GM12801 (cell line): ENCODE measurements at regions not wholly inside any gene's neighbourhood (a gene's known extent, or its start where the extent isn't known, plus 50 kb on each side); places are given as distances from the start of the nearest gene placed in this dataset.

Source experiments
- TF ChIP-seq, protein P1 (sequence below): IDR thresholded peaks from one replicate; pipeline ENCODE4 v1.5.1; 2011; ENCODE audit warnings: control low read depth; ENCODE audit not compliant: insufficient read length; ENCODE audit errors: extremely low read depth

DNA sequence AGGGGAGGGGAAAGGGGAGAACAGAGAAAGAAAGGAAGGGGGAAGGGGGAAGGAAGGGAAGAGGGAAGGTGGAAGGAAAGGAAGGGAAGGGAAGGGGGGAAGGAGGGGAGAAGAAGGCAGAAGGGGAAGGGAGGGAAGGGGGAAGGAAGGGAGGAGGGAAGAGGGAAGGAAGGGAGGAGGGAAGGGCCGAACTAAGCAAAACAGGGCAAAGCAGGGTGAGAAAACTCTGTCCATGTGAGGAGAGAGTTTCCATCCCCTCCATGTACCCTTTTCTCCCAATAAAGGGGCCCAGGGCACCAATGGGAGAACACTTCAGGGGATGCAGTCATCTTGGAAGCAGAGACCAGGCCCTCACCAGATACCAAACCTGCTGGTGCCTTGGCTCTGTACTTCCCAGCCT is 256.8 kb upstream of the CDH5 start:
- TF ChIP-seq, protein P1, sequence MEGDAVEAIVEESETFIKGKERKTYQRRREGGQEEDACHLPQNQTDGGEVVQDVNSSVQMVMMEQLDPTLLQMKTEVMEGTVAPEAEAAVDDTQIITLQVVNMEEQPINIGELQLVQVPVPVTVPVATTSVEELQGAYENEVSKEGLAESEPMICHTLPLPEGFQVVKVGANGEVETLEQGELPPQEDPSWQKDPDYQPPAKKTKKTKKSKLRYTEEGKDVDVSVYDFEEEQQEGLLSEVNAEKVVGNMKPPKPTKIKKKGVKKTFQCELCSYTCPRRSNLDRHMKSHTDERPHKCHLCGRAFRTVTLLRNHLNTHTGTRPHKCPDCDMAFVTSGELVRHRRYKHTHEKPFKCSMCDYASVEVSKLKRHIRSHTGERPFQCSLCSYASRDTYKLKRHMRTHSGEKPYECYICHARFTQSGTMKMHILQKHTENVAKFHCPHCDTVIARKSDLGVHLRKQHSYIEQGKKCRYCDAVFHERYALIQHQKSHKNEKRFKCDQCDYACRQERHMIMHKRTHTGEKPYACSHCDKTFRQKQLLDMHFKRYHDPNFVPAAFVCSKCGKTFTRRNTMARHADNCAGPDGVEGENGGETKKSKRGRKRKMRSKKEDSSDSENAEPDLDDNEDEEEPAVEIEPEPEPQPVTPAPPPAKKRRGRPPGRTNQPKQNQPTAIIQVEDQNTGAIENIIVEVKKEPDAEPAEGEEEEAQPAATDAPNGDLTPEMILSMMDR: no peak

DNA sequence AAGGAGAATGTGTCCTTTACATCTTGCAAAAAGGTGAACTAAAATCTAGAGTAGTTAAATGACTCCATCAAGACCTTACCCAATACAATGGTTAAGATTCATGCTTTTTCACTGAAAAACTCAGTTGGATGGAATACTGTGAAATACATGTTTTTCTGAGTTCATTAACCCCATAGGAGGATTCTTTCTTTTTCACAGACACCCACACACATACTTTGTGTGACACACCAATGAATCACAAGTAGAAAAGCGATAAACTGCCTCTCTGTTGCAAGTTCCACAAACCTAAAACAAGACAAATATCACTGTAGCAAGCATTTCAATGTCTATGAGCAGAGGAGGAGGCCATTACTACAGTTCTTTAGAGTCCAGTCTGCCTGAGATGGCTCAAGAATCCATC is 258.8 kb upstream of the CDH5 start:
- TF ChIP-seq, protein P1: no peak

DNA sequence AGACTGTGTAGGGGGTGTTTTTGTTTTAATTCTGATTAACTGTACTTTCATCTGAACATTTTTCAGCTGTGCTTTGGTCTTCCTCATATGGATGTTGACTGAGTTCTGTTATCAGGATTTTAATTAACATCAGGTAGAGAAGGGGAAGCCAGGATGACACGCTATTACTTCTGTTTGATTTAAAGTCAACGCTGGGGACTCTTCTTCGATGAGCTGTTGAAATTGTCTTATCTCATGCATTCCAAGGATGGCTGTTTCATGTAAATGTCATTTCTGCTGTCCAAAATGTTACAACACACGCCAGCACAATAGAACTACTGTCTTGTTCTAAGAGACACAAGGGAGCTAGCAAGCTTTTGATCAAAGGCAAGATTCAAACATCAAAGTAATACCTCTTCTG is 263.3 kb upstream of the CDH5 start:
- TF ChIP-seq, protein P1: no peak

DNA sequence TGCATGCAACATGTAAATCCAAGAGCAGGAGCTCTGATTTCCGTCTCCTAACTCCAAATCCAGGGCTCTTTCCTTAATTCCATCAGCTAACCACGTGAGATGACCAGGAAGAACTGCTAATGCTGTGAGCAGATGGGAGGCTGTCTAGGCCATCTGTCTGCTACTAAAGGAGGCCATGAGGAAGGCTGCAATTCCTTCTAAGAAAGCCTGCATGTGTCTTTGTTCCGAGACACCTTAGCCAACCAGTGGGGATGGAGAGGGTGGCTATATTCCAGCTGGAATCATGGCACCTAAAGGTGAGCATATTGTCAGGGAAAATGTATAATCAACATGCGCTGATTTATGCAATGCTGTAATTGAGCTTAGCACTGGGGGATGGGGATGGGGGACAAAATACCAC is 267.2 kb upstream of the CDH5 start:
- TF ChIP-seq, protein P1: no peak

DNA sequence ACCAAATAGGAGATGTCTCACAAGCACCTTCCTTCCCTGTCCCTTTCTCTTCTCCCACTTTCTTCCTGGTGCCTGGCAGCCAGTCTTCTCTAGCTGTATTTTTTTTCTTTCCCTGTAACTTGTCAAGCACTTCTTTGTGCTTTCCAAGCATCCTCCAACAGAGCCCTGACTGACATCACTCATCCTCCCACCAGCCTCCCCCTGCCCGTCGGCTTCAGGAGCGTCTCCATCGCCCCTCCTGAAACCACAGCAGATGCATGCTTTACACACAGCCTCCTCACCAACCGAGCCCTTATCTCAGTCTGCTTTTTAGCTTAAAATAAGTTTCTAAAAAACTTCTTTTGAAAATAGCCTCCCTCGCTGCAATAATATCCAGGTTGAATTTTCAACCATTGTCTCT is 268.7 kb upstream of the CDH5 start:
- TF ChIP-seq, protein P1: no peak

DNA sequence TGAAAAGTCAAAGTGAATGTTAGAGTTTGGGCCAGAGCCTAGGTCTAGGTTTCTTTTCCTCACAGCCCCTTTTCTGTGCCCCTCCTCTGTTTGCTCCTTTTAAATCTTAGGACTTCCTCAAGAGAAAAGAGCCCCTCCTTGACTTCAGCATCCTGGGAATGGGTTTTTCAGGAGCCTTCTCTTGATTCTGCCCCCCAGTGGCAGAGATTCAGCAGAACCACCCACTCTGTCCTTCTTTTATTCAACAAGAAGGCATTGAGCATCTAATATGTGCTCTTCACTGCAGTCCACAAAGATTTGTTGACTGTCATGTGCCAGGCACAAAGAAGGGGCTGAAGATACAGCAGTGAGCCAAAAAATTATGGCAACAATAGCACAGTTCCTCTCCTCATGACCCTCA is 270.8 kb upstream of the CDH5 start:
- TF ChIP-seq, protein P1: no peak

DNA sequence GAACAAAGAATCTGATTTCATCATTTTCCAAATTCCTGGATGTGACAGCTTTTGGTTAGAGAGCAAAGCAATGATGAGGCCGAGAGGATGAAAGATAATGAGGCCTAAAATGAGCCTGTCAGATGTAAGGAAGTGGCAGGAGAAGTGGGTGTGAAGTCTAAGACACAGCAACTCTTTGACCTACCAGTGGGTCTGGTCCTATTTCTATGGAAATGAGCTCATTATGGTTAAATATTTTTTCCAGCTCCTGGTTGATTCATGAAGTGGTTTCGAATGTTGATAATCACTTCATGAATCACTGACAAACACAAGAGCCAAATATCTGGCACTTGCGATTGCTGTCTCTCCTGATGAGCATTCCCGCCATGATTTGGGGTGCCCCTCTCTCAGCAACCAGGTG is 273.3 kb upstream of the CDH5 start:
- TF ChIP-seq, protein P1: no peak

DNA sequence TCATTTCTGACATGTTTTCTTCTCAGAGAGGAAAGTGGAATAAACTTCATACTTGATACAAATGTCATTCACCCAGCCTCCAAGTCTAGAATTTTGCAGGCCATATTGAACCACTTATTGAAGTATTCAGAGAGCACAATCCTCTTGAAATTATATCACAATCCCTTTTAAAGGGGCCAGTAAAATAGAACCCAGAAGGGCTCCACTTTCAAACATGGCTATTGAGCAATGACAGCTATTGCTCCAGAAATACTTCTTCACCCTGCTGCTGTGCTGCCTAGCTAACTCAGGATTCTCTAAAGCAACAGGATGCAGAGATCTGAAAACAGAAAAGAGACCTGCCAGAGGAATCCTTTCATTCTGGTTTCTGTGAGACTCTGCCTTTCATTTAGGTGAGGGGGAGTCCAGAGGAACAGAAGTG is 275.0 kb upstream of the CDH5 start:
- TF ChIP-seq, protein P1: no peak
